ENCODE measurements at regions not wholly inside any gene's neighbourhood (a gene's known extent, or its start where the extent isn't known, plus 50 kb on each side); places are given as distances from the start of the nearest gene placed in this dataset.

DNA sequence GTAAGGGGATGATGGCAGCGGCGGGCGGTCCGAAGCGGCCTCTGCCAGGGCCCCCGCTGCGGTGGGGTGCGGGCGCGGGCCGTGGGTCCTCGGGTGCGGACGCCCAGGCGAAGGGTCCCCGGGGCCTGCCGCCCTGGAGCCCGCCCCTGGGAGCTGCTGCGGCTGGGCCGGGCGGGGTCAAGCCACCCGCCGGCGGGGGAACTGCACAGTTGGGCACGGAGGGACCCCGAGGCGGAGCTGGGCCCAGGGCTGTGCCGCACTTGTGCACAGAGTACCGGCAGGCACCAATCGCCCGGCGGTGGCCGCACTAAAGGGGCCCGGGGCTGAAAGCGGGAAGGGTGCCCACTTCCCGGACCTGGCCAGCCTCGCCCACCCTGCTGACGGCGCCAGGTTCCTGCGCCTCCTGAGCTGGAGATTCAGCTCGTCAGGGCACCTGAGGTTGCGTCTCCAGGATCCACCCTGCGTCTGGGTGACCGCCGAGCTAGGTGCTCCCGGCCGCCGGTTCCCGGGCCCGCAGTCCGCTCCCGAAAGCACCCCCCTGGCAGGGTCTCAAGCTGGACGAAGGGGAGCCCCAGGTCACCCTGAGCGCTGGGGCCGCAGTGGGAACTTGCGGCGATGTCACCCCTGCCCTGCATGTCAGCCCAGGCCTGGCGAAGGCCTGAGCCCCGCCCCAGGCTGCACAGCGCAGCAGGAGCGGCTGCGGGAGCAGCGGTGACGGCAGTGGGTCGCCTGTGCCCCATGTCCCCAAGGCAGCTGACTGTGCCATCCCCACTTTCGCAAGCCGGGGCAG lies 56.7 kb upstream of the ETV3 start:
- TF ChIP-seq, protein P1, sequence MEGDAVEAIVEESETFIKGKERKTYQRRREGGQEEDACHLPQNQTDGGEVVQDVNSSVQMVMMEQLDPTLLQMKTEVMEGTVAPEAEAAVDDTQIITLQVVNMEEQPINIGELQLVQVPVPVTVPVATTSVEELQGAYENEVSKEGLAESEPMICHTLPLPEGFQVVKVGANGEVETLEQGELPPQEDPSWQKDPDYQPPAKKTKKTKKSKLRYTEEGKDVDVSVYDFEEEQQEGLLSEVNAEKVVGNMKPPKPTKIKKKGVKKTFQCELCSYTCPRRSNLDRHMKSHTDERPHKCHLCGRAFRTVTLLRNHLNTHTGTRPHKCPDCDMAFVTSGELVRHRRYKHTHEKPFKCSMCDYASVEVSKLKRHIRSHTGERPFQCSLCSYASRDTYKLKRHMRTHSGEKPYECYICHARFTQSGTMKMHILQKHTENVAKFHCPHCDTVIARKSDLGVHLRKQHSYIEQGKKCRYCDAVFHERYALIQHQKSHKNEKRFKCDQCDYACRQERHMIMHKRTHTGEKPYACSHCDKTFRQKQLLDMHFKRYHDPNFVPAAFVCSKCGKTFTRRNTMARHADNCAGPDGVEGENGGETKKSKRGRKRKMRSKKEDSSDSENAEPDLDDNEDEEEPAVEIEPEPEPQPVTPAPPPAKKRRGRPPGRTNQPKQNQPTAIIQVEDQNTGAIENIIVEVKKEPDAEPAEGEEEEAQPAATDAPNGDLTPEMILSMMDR (IDR thresholded peaks at IDR 0.05): no peak
- TF ChIP-seq POLR2AphosphoS5 (IDR thresholded peaks at IDR 0.05) (no peak), POLR2A (IDR thresholded peaks at IDR 0.05) (no peak)

Measured in breast epithelium (tissue), 3 donors.